ENCODE measurements at regions not wholly inside any gene's neighbourhood (a gene's known extent, or its start where the extent isn't known, plus 50 kb on each side); places are given as distances from the start of the nearest gene placed in this dataset.

- TF ChIP-seq CTCF (IDR thresholded peaks at IDR 0.05; ENCODE audit: poor library complexity, severe bottlenecking) (no peak), EZH2 (IDR thresholded peaks at IDR 0.05; ENCODE audit: borderline replicate concordance, insufficient read depth, low read length, poor library complexity, severe bottlenecking) (no peak), POLR2AphosphoS5 (IDR thresholded peaks at IDR 0.05) (no peak), RAD21 (conservative IDR thresholded peaks at IDR 0.05) (no peak), REST (IDR thresholded peaks at IDR 0.05; ENCODE audit: borderline replicate concordance) (no peak), TAF1 (IDR thresholded peaks at IDR 0.05; ENCODE audit: low read depth) (no peak), MXI1 (conservative IDR thresholded peaks at IDR 0.05; ENCODE audit: poor library complexity, severe bottlenecking) (no peak), SMC3 (conservative IDR thresholded peaks at IDR 0.05; ENCODE audit: poor library complexity) (no peak)
Observed at GRCh38 chr7:12139416-12139815, 71.7 kb upstream of the TMEM106B start.
